Osteocyte (in vitro differentiated cells): ENCODE measurements at regions not wholly inside any gene's neighbourhood (a gene's known extent, or its start where the extent isn't known, plus 50 kb on each side); places are given as distances from the start of the nearest gene placed in this dataset.

Source experiments
- DNase-seq: peaks from one replicate; pipeline ENCODE4 v3.0.0; 2021; ENCODE audit warnings: mixed read lengths; ENCODE audit not compliant: unreplicated experiment; ENCODE audit errors: extremely low spot score
- H3K27ac Mint-ChIP-seq: one replicate; pipeline ENCODE4 v1.8.0; 2021; ENCODE audit warnings: mild to moderate bottlenecking, mixed read lengths; ENCODE audit not compliant: unreplicated experiment
- H3K27me3 Mint-ChIP-seq: one replicate; pipeline ENCODE4 v1.8.0; 2021; ENCODE audit warnings: mixed read lengths; ENCODE audit not compliant: unreplicated experiment
- H3K36me3 Mint-ChIP-seq: one replicate; pipeline ENCODE4 v1.8.0; 2021; ENCODE audit warnings: mixed read lengths; ENCODE audit not compliant: unreplicated experiment
- H3K4me1 Mint-ChIP-seq: one replicate; pipeline ENCODE4 v1.8.0; 2021; ENCODE audit warnings: mixed read lengths; ENCODE audit not compliant: unreplicated experiment
- H3K4me3 Mint-ChIP-seq: one replicate; pipeline ENCODE4 v1.8.0; 2021; ENCODE audit warnings: mild to moderate bottlenecking, moderate library complexity, mixed read lengths; ENCODE audit not compliant: unreplicated experiment
- H3K9me3 Mint-ChIP-seq: one replicate; pipeline ENCODE4 v1.8.0; 2021; ENCODE audit warnings: mixed read lengths; ENCODE audit not compliant: unreplicated experiment
- CTCF ChIP-seq: fragments of 200-600 bp; sonication (generic); IDR thresholded peaks from 2 replicates; pipeline ENCODE4 v1.5.0; 2021; ENCODE audit warnings: antibody characterized with exemption, mild to moderate bottlenecking, moderate library complexity

GRCh38 chr2:173419506-173419905 lies 64.8 kb downstream of the CDCA7 start:
- Mint-ChIP-seq H3K36me3 (no peaks in the 10 kb centered on the region), H3K4me1 (peaks cover 21% of the 10 kb centered on the region), H3K27ac (no peak overlapping the region), H3K9me3 (no peaks in the 10 kb centered on the region), H3K27me3 (peaks cover 21% of the 10 kb centered on the region), H3K4me3 (no peak overlapping the region)
- DNase-seq = no peak
- no peak for TF ChIP-seq CTCF

GRCh38 chr2:173424886-173425285 lies 70.2 kb downstream of the CDCA7 start:
- Mint-ChIP-seq H3K27ac (no peak overlapping the region), H3K27me3 (peaks cover 22% of the 10 kb centered on the region)
- no peak for DNase-seq

GRCh38 chr2:173427887-173428668 lies 73.4 kb downstream of the CDCA7 start:
- Mint-ChIP-seq H3K36me3 (no peaks in the 10 kb centered on the region), H3K4me1 (peaks cover 13% of the 10 kb centered on the region), H3K4me3 (no peak overlapping the region), H3K9me3 (no peaks in the 10 kb centered on the region), H3K27ac (no peak overlapping the region), H3K27me3 (peaks cover 21% of the 10 kb centered on the region)
- no peak for DNase-seq
- TF ChIP-seq CTCF = no peak

More at GRCh38 chr2:173424886-173425285, 70.2 kb downstream of the CDCA7 start:
- no peaks in the 10 kb centered on the region for H3K9me3 Mint-ChIP-seq
- no peaks in the 10 kb centered on the region for H3K4me1 Mint-ChIP-seq
- H3K36me3 Mint-ChIP-seq = no peaks in the 10 kb centered on the region
- H3K4me3 Mint-ChIP-seq = no peak overlapping the region
- no peak for TF ChIP-seq CTCF

GRCh38 chr2:173431191-173431590 lies 76.5 kb downstream of the CDCA7 start:
- Mint-ChIP-seq H3K27me3 (peaks cover 37% of the 10 kb centered on the region), H3K9me3 (no peaks in the 10 kb centered on the region), H3K4me1 (peaks cover 13% of the 10 kb centered on the region), H3K36me3 (no peaks in the 10 kb centered on the region), H3K4me3 (no peak overlapping the region), H3K27ac (no peak overlapping the region)
- no peak for TF ChIP-seq CTCF
- DNase-seq = no peak

- peaks cover 13% of the 10 kb centered on the region for H3K4me1 Mint-ChIP-seq
- H3K27me3 Mint-ChIP-seq = peaks cover 38% of the 10 kb centered on the region
- DNase-seq = no peak
- H3K4me3 Mint-ChIP-seq = no peak overlapping the region
- no peak for TF ChIP-seq CTCF
- H3K36me3 Mint-ChIP-seq = no peaks in the 10 kb centered on the region
- peak overlapping the region; percentile 4 for H3K27ac Mint-ChIP-seq
- H3K9me3 Mint-ChIP-seq = no peaks in the 10 kb centered on the region
Observed at GRCh38 chr2:173432049-173432754, 77.5 kb downstream of the CDCA7 start.
